RWPE2 (cell line): ENCODE measurements at regions not wholly inside any gene's neighbourhood (a gene's known extent, or its start where the extent isn't known, plus 50 kb on each side); places are given as distances from the start of the nearest gene placed in this dataset.

ENCODE experiments used
- ATAC-seq: fragments of 200-7000 bp; cut with Tn5 transposase; 3 replicates; pipeline ENCODE4 v1.9.1; 2021; ENCODE audit warnings: low read depth
- DNase-seq: peaks from one replicate; pipeline ENCODE4 v3.0.0-alpha.2; 2020; ENCODE audit warnings: low spot score
- H3K27ac ChIP-seq: fragments of 450-650 bp; 2 replicates; pipeline ENCODE4 v1.5.1; 2017; ENCODE audit warnings: mild to moderate bottlenecking; ENCODE audit not compliant: poor library complexity, severe bottlenecking
- H3K27me3 ChIP-seq: fragments of 250-450 bp; sonication (Bioruptor Pico); 2 replicates; pipeline ENCODE4 v1.5.1; 2021; ENCODE audit warnings: mild to moderate bottlenecking, moderate library complexity; ENCODE audit not compliant: insufficient read depth, poor library complexity, severe bottlenecking
- H3K36me3 ChIP-seq: fragments of 250-450 bp; sonication (Bioruptor Pico); 2 replicates; pipeline ENCODE4 v1.5.1; 2020; ENCODE audit warnings: low read depth, mild to moderate bottlenecking, moderate library complexity
- H3K4me1 ChIP-seq: fragments of 250-450 bp; sonication (Bioruptor Pico); 2 replicates; pipeline ENCODE4 v1.5.1; 2021; ENCODE audit warnings: mild to moderate bottlenecking, moderate library complexity; ENCODE audit not compliant: insufficient read depth, poor library complexity, severe bottlenecking
- H3K4me3 ChIP-seq: fragments of 250-450 bp; sonication (Bioruptor Pico); 2 replicates; pipeline ENCODE4 v1.5.1; 2021; ENCODE audit warnings: mild to moderate bottlenecking, moderate library complexity; ENCODE audit not compliant: severe bottlenecking
- H3K9me3 ChIP-seq: fragments of 250-450 bp; sonication (Bioruptor Pico); 2 replicates; pipeline ENCODE4 v1.5.1; 2021; ENCODE audit warnings: mild to moderate bottlenecking, moderate library complexity; ENCODE audit not compliant: severe bottlenecking
- TF ChIP-seq, protein P1 (sequence below): fragments of 450-650 bp; IDR thresholded peaks from one replicate; pipeline ENCODE4 v1.5.1; 2017; ENCODE audit warnings: mild to moderate bottlenecking, moderate library complexity; ENCODE audit not compliant: poor library complexity, severe bottlenecking

- Histone ChIP-seq H3K36me3 (no peaks in the 10 kb centered on the region), H3K4me3 (no peak overlapping the region), H3K9me3 (no peaks in the 10 kb centered on the region), H3K27ac (no peak overlapping the region), H3K27me3 (no peaks in the 10 kb centered on the region), H3K4me1 (no peaks in the 10 kb centered on the region)
- TF ChIP-seq, protein P1, sequence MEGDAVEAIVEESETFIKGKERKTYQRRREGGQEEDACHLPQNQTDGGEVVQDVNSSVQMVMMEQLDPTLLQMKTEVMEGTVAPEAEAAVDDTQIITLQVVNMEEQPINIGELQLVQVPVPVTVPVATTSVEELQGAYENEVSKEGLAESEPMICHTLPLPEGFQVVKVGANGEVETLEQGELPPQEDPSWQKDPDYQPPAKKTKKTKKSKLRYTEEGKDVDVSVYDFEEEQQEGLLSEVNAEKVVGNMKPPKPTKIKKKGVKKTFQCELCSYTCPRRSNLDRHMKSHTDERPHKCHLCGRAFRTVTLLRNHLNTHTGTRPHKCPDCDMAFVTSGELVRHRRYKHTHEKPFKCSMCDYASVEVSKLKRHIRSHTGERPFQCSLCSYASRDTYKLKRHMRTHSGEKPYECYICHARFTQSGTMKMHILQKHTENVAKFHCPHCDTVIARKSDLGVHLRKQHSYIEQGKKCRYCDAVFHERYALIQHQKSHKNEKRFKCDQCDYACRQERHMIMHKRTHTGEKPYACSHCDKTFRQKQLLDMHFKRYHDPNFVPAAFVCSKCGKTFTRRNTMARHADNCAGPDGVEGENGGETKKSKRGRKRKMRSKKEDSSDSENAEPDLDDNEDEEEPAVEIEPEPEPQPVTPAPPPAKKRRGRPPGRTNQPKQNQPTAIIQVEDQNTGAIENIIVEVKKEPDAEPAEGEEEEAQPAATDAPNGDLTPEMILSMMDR = no peak
- no peak for DNase-seq
- no peak for ATAC-seq
Measured at GRCh38 chr15:47503876-47504275, 213.4 kb upstream of the SEMA6D start.

GRCh38 chr15:47504624-47505256 lies 212.6 kb upstream of the SEMA6D start:
- Histone ChIP-seq H3K27ac (no peak overlapping the region), H3K4me1 (no peaks in the 10 kb centered on the region)
- DNase-seq = no peak

GRCh38 chr15:47505712-47506328 lies 211.5 kb upstream of the SEMA6D start:
- H3K27ac ChIP-seq = no peak overlapping the region
- no peaks in the 10 kb centered on the region for H3K27me3 ChIP-seq
- DNase-seq (no peak), ATAC-seq (no peak)
- TF ChIP-seq, protein P1 = no peak
- H3K36me3 ChIP-seq = no peaks in the 10 kb centered on the region
- H3K9me3 ChIP-seq = no peaks in the 10 kb centered on the region
- H3K4me1 ChIP-seq = no peaks in the 10 kb centered on the region
- no peak overlapping the region for H3K4me3 ChIP-seq

More at GRCh38 chr15:47504624-47505256, 212.6 kb upstream of the SEMA6D start:
- Histone ChIP-seq H3K27me3 (no peaks in the 10 kb centered on the region), H3K36me3 (no peaks in the 10 kb centered on the region), H3K4me3 (no peak overlapping the region), H3K9me3 (no peaks in the 10 kb centered on the region)
- TF ChIP-seq, protein P1 = no peak
- no peak for ATAC-seq

- H3K27me3 ChIP-seq = no peaks in the 10 kb centered on the region
- no peaks in the 10 kb centered on the region for H3K4me1 ChIP-seq
- DNase-seq = no peak
- H3K4me3 ChIP-seq = no peak overlapping the region
- no peak for ATAC-seq
- no peak overlapping the region for H3K27ac ChIP-seq
- no peaks in the 10 kb centered on the region for H3K9me3 ChIP-seq
- H3K36me3 ChIP-seq = no peaks in the 10 kb centered on the region
- TF ChIP-seq, protein P1 = no peak
Measured at GRCh38 chr15:47506329-47507100, 210.8 kb upstream of the SEMA6D start.
